ENCODE measurements at regions not wholly inside any gene's neighbourhood (a gene's known extent, or its start where the extent isn't known, plus 50 kb on each side); places are given as distances from the start of the nearest gene placed in this dataset.

DNA sequence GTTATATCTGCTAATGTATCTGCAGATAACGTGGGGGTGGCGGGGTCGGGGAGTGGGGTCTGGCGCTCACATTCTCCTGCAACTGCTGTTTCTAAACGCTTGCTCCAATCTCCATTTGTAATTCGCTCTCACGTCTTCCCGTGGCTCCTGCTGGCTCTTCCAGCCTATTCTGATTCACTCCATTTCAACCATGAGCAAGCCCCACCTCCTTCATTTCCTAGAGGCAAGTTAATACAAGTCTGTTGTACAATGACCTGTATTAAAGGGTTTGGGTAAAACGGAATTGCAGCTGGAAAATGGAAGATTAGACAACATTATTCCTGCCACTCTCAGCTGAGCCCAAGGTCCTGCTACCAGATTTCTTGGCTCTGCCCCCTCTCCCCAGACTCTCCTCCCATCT, 132.3 kb downstream of the CSNK2A3 start:
- DNase-seq (ENCODE audit: low read depth): no peak
- no peak overlapping the region for H3K4me3 ChIP-seq (ENCODE audit: low read depth, low read length)
- TF ChIP-seq, protein P1, sequence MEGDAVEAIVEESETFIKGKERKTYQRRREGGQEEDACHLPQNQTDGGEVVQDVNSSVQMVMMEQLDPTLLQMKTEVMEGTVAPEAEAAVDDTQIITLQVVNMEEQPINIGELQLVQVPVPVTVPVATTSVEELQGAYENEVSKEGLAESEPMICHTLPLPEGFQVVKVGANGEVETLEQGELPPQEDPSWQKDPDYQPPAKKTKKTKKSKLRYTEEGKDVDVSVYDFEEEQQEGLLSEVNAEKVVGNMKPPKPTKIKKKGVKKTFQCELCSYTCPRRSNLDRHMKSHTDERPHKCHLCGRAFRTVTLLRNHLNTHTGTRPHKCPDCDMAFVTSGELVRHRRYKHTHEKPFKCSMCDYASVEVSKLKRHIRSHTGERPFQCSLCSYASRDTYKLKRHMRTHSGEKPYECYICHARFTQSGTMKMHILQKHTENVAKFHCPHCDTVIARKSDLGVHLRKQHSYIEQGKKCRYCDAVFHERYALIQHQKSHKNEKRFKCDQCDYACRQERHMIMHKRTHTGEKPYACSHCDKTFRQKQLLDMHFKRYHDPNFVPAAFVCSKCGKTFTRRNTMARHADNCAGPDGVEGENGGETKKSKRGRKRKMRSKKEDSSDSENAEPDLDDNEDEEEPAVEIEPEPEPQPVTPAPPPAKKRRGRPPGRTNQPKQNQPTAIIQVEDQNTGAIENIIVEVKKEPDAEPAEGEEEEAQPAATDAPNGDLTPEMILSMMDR (IDR thresholded peaks at IDR 0.05; ENCODE audit: low read depth, low read length, missing control alignments): no peak

DNA sequence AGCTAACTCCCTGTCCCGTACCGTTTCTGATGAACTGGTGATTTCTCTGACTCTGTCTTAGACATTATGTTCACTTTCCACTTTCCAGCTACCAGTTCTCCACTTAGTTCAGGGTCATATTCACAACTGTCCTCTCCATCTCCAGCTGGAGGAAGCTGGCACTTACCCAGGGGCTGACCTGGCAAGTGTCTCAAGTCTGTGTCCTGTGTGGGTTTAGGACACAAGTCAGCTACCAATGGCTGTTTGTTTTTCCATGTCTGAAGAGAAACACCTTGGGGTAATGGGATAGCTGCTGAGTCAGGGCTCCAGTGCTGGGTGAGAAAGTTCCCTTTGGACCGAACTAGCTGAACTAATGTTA, 134.4 kb downstream of the CSNK2A3 start:
- TF ChIP-seq, protein P1 (IDR thresholded peaks at IDR 0.05; ENCODE audit: low read depth, low read length, missing control alignments): no peak
- no peak overlapping the region for H3K4me3 ChIP-seq (ENCODE audit: low read depth, low read length)
- DNase-seq (ENCODE audit: low read depth): no peak

DNA sequence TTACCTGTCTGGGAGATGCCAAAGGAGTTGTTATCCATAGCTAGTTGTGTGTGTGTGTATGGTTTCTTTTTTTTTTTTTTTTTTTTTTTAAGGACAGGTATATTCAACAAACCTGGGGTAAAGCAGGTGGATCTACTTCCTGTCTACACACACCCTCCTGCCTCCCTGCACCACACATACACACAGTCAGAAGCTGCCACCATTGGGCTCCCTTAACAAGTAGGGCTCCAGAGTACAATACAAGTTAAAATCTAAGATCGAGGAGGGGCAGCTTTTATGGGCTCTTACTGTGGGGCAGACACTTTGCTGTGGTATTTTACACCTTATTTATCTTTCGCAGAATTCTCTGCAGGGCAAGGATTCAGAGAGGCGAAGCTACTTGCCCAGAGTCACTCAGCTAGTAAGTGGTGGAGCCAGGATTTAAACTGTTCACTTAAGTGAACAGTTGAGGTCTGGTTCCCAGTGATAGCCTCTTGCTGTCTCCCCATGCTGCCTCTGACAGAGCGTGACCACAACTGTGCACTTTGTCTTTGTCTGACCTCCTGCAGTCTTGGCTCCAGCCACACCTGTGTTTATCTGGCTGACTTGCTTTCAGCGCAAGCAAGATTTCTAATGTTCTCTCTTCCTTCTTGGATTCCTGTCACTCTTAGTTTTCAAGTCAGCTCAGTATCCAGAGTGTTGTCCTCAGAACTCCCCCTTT, 135.0 kb downstream of the CSNK2A3 start:
- no peak overlapping the region for H3K4me3 ChIP-seq (ENCODE audit: low read depth, low read length)
- DNase-seq (ENCODE audit: low read depth): no peak
- TF ChIP-seq, protein P1 (IDR thresholded peaks at IDR 0.05; ENCODE audit: low read depth, low read length, missing control alignments): no peak

DNA sequence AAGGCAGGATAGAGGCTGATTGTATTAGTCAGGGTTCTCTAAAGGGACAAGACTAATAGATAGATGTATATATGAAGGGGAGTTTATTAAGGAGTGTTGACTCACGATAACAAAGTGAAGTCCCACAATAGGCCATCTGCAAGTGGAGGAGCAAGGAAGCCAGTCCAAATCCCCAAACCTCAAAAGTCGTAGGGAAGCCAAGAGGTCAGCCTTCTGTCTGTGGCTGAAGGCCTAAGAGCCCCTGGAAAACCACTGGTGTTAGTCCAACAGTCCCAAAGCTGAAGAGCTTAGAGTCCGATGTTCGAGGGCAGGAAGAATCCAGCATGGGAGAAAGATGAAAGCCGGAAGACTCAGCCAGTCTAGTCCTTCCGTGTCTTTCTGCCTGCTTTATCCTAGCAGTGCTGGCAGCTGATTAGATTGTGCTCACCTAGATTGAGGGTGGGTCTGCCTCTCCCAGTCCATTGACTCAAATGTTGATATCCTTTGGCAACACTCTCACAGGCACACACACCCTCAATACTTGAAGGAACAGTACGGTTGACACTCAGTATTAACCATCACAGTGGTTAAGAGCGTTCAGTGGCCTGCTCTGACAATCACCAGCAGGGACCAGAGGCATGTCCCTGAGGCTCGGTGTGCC, 135.6 kb downstream of the CSNK2A3 start:
- no peak overlapping the region for H3K4me3 ChIP-seq (ENCODE audit: low read depth, low read length)
- TF ChIP-seq, protein P1 (IDR thresholded peaks at IDR 0.05; ENCODE audit: low read depth, low read length, missing control alignments): no peak
- no peak for DNase-seq (ENCODE audit: low read depth)

DNA sequence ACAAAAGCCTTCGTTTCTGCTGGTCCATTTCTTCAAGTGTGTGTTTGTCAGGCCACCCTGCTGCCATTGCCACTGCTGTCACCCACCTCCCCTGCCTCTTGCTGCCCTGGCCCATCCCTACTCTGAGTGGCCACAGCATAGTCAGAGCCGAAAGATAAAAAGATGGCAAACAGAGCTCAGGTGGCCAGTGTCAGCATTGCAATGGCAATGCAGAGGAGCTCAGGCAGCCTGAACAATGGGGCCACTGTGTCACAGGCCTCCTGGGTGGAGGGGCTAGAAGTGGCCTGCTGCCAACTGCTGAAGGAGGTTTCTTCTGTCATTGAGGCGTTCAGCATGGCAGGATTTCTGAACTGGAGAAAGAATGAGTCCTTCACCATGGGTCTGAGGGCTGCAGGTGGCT, 137.1 kb downstream of the CSNK2A3 start:
- TF ChIP-seq, protein P1 (IDR thresholded peaks at IDR 0.05; ENCODE audit: low read depth, low read length, missing control alignments): no peak
- H3K4me3 ChIP-seq (ENCODE audit: low read depth, low read length): no peak overlapping the region
- no peak for DNase-seq (ENCODE audit: low read depth)

DNA sequence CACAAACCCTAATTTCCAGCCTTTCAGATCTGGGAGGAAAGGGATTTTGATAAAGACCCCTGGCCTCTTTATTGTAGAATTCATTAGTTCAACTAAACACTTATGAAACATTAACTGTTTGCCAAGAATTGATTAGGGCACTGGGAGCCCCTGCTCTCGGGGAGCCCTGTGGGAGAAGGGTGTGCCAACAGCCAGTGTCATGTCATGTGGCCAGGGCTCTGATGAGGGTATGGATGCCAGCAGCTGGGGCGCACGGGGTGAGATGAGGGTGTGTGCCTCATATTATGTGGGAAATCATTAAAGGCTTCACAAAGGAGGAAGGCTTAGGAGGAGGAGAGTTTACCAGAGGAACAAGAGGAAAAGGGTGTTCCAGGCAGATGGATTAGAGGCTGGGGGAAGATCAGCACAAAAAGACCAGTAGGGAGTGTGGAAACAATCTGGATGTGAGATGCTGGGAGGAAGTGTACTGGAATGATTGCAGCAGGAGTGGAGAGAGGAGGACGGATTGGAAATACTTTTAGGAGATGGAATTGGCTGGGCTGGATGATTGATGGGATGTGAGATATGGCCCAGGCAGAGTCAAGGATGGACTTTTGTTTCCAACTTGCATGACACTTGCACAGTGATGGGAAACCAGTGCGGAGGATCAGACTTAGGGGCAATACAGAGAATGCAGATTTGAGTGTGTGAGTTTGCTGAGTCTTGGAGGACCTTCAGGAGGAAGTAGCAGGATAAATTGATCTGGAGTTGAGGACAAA, 137.8 kb downstream of the CSNK2A3 start:
- no peak for DNase-seq (ENCODE audit: low read depth)
- TF ChIP-seq, protein P1 (IDR thresholded peaks at IDR 0.05; ENCODE audit: low read depth, low read length, missing control alignments): no peak

More for the DNA sequence above, 137.8 kb downstream of the CSNK2A3 start:
- no peak overlapping the region for H3K4me3 ChIP-seq (ENCODE audit: low read depth, low read length)

Data from GM12864 (cell line).